H1 (cell line): ENCODE measurements at regions not wholly inside any gene's neighbourhood (a gene's known extent, or its start where the extent isn't known, plus 50 kb on each side); places are given as distances from the start of the nearest gene placed in this dataset.

Source experiments
- CTCF ChIA-PET: fragments of 300-600 bp; sonication (Branson Sonifier 250); formaldehyde crosslinking; loops from one replicate; lab custom pipeline; 2021; ENCODE audit not compliant: partially characterized antibody; lab: Charles Lee
- POLR2A ChIA-PET: fragments of 300-600 bp; sonication (Branson Sonifier 250); formaldehyde crosslinking; loops from one replicate; lab custom pipeline; 2021; ENCODE audit warnings: inconsistent platforms; ENCODE audit not compliant: partially characterized antibody; lab: Charles Lee
- DNase-seq, 2 experiments: peaks; one replicate each; pipeline versions ENCODE4 v3.0.0 to v3.0.0-alpha.2; 2010 to 2022; ENCODE audit warnings: low spot score in 2 of 2, low read depth in 1 of 2, mixed read lengths in 1 of 2
- FAIRE-seq: peaks from 2 replicates; lab custom pipeline; 2011; peaks lifted over from hg19 to GRCh38; lab: Jason Lieb, UNC
- H2AFZ ChIP-seq: 2 replicates; pipeline ENCODE4 v1.8.1; 2012; ENCODE audit warnings: low read length, inconsistent platforms
- H2AK5ac ChIP-seq: 2 replicates; pipeline ENCODE4 v1.6.1; 2013; ENCODE audit warnings: low read depth, low read length
- H2BK120ac ChIP-seq: replicated peaks from 2 replicates; pipeline ENCODE3; 2013; ENCODE audit warnings: low read depth, low read length, inconsistent platforms
- H2BK12ac ChIP-seq: 2 replicates; pipeline ENCODE4 v1.6.1; 2013; ENCODE audit warnings: low read depth, low read length
- H2BK15ac ChIP-seq: 2 replicates; pipeline ENCODE4 v1.6.1; 2013; ENCODE audit warnings: low read length
- H2BK20ac ChIP-seq: 2 replicates; pipeline ENCODE4 v1.6.1; 2013; ENCODE audit warnings: low read length
- H2BK5ac ChIP-seq: 2 replicates; pipeline ENCODE4 v1.6.1; 2013; ENCODE audit warnings: low read depth, low read length
- H3K14ac ChIP-seq: 2 replicates; pipeline ENCODE4 v1.6.1; 2013; ENCODE audit warnings: inconsistent platforms; ENCODE audit not compliant: insufficient read length
- H3K18ac ChIP-seq: 2 replicates; pipeline ENCODE4 v1.6.1; 2013; ENCODE audit warnings: low read length; ENCODE audit errors: extremely low read depth
- H3K23ac ChIP-seq: 2 replicates; pipeline ENCODE4 v1.6.1; 2013; ENCODE audit warnings: inconsistent platforms; ENCODE audit not compliant: insufficient read length
- H3K23me2 ChIP-seq: 2 replicates; pipeline ENCODE4 v1.6.1; 2013; ENCODE audit warnings: low read depth, low read length
- H3K27ac ChIP-seq: 2 replicates; pipeline ENCODE4 v1.6.1; 2011; ENCODE audit warnings: low read depth, low read length, inconsistent platforms
- H3K27me3 ChIP-seq, 4 experiments: replicated peaks in 1 of 4; 1 replicate in 1 of 4; 2 replicates in 3 of 4; pipeline versions ENCODE4 v1.6.1 to v1.8.1; 2011 to 2013; ENCODE audit warnings: low read length in 3 of 4, mild to moderate bottlenecking in 3 of 4, inconsistent platforms in 2 of 4, mixed read lengths in 2 of 4, moderate library complexity in 1 of 4; ENCODE audit not compliant: control insufficient read depth in 3 of 4, insufficient read depth in 3 of 4; ENCODE audit errors: extremely low read depth in 1 of 4
- H3K36me3 ChIP-seq, 4 experiments: 2 replicates each; pipeline versions ENCODE4 v1.6.1 to v1.8.1; 2011 to 2013; ENCODE audit warnings: mild to moderate bottlenecking in 4 of 4, low read length in 3 of 4, moderate library complexity in 2 of 4, control low read depth in 1 of 4, inconsistent platforms in 1 of 4; ENCODE audit not compliant: insufficient read depth in 4 of 4, control insufficient read depth in 2 of 4
- H3K4ac ChIP-seq: replicated peaks from 2 replicates; pipeline ENCODE3; 2013; ENCODE audit warnings: low read length, low read depth, mixed read lengths, inconsistent platforms; ENCODE audit not compliant: insufficient read length
- H3K4me1 ChIP-seq, 4 experiments: replicated peaks in 1 of 4; 1 replicate in 1 of 4; 2 replicates in 3 of 4; pipeline versions ENCODE4 v1.6.1 to v1.8.1; 2011 to 2013; ENCODE audit warnings: low read length in 3 of 4, inconsistent platforms in 2 of 4, mixed read lengths in 1 of 4; ENCODE audit not compliant: insufficient read depth in 4 of 4, control insufficient read depth in 3 of 4
- H3K4me2 ChIP-seq, 2 experiments: 2 replicates each; pipeline versions ENCODE4 v1.6.1 to v1.8.1; 2011 to 2013; ENCODE audit warnings: low read depth in 2 of 2, low read length in 2 of 2, control low read depth in 1 of 2, inconsistent platforms in 1 of 2, mild to moderate bottlenecking in 1 of 2; ENCODE audit not compliant: insufficient read depth in 1 of 2
- H3K4me3 ChIP-seq, 4 experiments: fragments of 200-600, 300-600 bp in 1 of 4; sonication (generic), shearing (Covaris generic), sonication (Bioruptor Twin) in 1 of 4; 2 replicates each; pipeline versions ENCODE4 v1.5.1 to v1.8.1; 2011 to 2016; ENCODE audit warnings: low read length in 4 of 4, low read depth in 3 of 4, control low read depth in 2 of 4, inconsistent platforms in 2 of 4, mild to moderate bottlenecking in 2 of 4, mixed read lengths in 1 of 4, moderate library complexity in 1 of 4; ENCODE audit not compliant: insufficient read depth in 2 of 4; ENCODE audit errors: extremely low read depth in 1 of 4
- H3K56ac ChIP-seq: replicated peaks from 2 replicates; pipeline ENCODE3; 2013; ENCODE audit warnings: low read depth, mild to moderate bottlenecking, mixed read lengths, low read length, inconsistent platforms; ENCODE audit not compliant: insufficient read length
- H3K79me1 ChIP-seq: 2 replicates; pipeline ENCODE4 v1.6.1; 2013; ENCODE audit warnings: low read depth, low read length, control low read depth
- H3K79me2 ChIP-seq, 2 experiments: 2 replicates each; pipeline versions ENCODE4 v1.6.1 to v1.8.1; 2012 to 2013; ENCODE audit warnings: low read length in 2 of 2, mild to moderate bottlenecking in 2 of 2, inconsistent platforms in 1 of 2; ENCODE audit not compliant: insufficient read depth in 2 of 2, control insufficient read depth in 1 of 2
- H3K9ac ChIP-seq, 4 experiments: replicated peaks in 1 of 4; 1 replicate in 1 of 4; 2 replicates in 3 of 4; pipeline versions ENCODE4 v1.6.1 to v1.8.1; 2011 to 2013; ENCODE audit warnings: low read depth in 3 of 4, low read length in 3 of 4, control low read depth in 2 of 4, mild to moderate bottlenecking in 2 of 4, moderate library complexity in 2 of 4, inconsistent platforms in 1 of 4; ENCODE audit errors: extremely low read depth in 1 of 4
- H3K9me3 ChIP-seq, 2 experiments: 2 replicates each; pipeline versions ENCODE4 v1.6.1 to v1.8.1; 2012 to 2013; ENCODE audit warnings: mild to moderate bottlenecking in 2 of 2, moderate library complexity in 2 of 2, control low read depth in 1 of 2, inconsistent platforms in 1 of 2, low read depth in 1 of 2, low read length in 1 of 2, mixed read lengths in 1 of 2; ENCODE audit not compliant: insufficient read depth in 2 of 2
- H4K20me1 ChIP-seq, 2 experiments: replicated peaks in 1 of 2; 2 replicates each; pipeline versions ENCODE3 to v1.8.1; 2011 to 2013; ENCODE audit warnings: inconsistent platforms in 2 of 2, low read length in 2 of 2, mild to moderate bottlenecking in 1 of 2; ENCODE audit not compliant: insufficient read depth in 2 of 2, control insufficient read depth in 1 of 2
- H4K5ac ChIP-seq: 2 replicates; pipeline ENCODE4 v1.6.1; 2013; ENCODE audit warnings: low read length, low read depth, mixed read lengths, inconsistent platforms; ENCODE audit not compliant: insufficient read length
- H4K8ac ChIP-seq: 2 replicates; pipeline ENCODE4 v1.8.0; 2013; ENCODE audit warnings: mild to moderate bottlenecking, moderate library complexity, low read length, inconsistent platforms; ENCODE audit not compliant: insufficient read depth; ENCODE audit errors: extremely low read depth
- H4K91ac ChIP-seq: replicated peaks from 2 replicates; pipeline ENCODE3; 2013; ENCODE audit warnings: low read length, mixed read lengths, inconsistent platforms; ENCODE audit not compliant: insufficient read length
- BACH1 ChIP-seq: IDR thresholded peaks from 2 replicates; pipeline ENCODE4 v1.6.1; 2012; ENCODE audit warnings: low read length, improper control_type of control experiment
- BRCA1 ChIP-seq: IDR thresholded peaks from 2 replicates; pipeline ENCODE4 v1.6.1; 2012; ENCODE audit warnings: low read depth, low read length, improper control_type of control experiment
- CBX5 ChIP-seq: fragments of 300-800, 300-1000 bp; sonication (generic); IDR thresholded peaks from 2 replicates; pipeline ENCODE4 v1.7.1; 2016; ENCODE audit warnings: antibody characterized with exemption, low read length, low read depth
- E2F6 ChIP-seq: IDR thresholded peaks from 2 replicates; pipeline ENCODE4 v1.6.1; 2012; ENCODE audit warnings: inconsistent platforms
- EZH2 ChIP-seq: fragments of 200-600 bp; sonication (generic); IDR thresholded peaks from 2 replicates; pipeline ENCODE4 v1.7.1; 2012; ENCODE audit warnings: low read depth, mild to moderate bottlenecking, moderate library complexity, low read length, inconsistent platforms; ENCODE audit not compliant: severe bottlenecking
- SAP30 ChIP-seq: fragments of 300-600 bp; sonication (generic); IDR thresholded peaks from 2 replicates; pipeline ENCODE4 v1.7.1; 2012; ENCODE audit warnings: low read length, moderate library complexity, mild to moderate bottlenecking, inconsistent platforms; ENCODE audit not compliant: insufficient read depth, insufficient replicate concordance
- TBP ChIP-seq: IDR thresholded peaks from 2 replicates; pipeline ENCODE4 v1.6.1; 2011; ENCODE audit warnings: low read depth, low read length, improper control_type of control experiment
- WGBS, 2 experiments: shearing (Covaris generic) in 1 of 2; methylation state at CpG; one replicate each; pipeline versions ENCODE4 v1.1.6 to v1.1.7; 2013 to 2015; ENCODE audit warnings: low lambda C conversion rate in 2 of 2, mixed read lengths in 2 of 2, inconsistent platforms in 1 of 2, low coverage in 1 of 2, missing lambda C conversion rate in 1 of 2; ENCODE audit not compliant: insufficient replicate concordance in 2 of 2, insufficient coverage in 1 of 2, insufficient read length in 1 of 2; ENCODE audit errors: extremely low coverage in 1 of 2, missing lambda C conversion rate in 1 of 2; 5-methylcytosine and 5-hydroxymethylcytosine counted together
- TF ChIP-seq, protein P1 (sequence below): IDR thresholded peaks from 2 replicates; pipeline ENCODE4 v1.6.1; 2012; ENCODE audit warnings: low read length, inconsistent platforms

DNA sequence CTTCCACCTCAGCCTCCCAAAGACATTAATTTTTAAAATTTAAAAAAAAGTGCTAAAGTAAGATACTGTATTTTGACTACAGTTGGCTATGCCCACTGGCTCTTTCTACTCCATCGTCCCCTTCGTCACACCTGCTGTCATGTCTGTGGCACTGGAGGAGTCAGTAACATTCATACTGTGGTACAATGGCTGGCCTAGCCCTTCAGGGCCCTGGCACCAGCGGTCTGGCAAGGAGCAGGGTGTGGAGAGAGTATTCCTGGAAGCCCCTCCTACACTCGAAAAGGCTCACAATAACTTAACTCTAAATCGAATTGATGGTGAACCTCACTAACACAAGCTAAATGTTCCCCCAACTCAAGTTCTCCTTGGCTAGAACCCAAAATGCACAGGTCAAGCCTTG is 89.7 kb upstream of the RASGRF1 start:
- no peak overlapping the region for H3K4me2 ChIP-seq
- no peak overlapping the region for H4K5ac ChIP-seq
- H2BK5ac ChIP-seq: no peak overlapping the region
- no peak overlapping the region for H3K27ac ChIP-seq
- 90% methylated on average over 5 of the region's 5 CpGs; no CpG with 5 or more reads in 1 of the 2 experiments for WGBS, 2 experiments
- peaks cover 0 to 6% (median under 1%) of the 10 kb centered on the region in 4 experiments; a peak in 2 of 7 replicates for H3K4me1 ChIP-seq
- H2AK5ac ChIP-seq: no peak overlapping the region
- no peak overlapping the region for H3K18ac ChIP-seq
- H3K9me3 ChIP-seq: no peaks in the 10 kb centered on the region
- H3K9ac ChIP-seq: no peak overlapping the region
- no peaks in the 10 kb centered on the region for H3K27me3 ChIP-seq
- no peak overlapping the region for H2BK15ac ChIP-seq
- no peak overlapping the region for H3K4ac ChIP-seq
- H4K91ac ChIP-seq: no peak overlapping the region
- no peaks in the 10 kb centered on the region for H3K79me2 ChIP-seq
- POLR2A ChIA-PET: no interaction called here
- no peak for DNase-seq
- H3K56ac ChIP-seq: no peak overlapping the region
- H4K20me1 ChIP-seq: no peaks in the 10 kb centered on the region
- no peak overlapping the region for H2BK120ac ChIP-seq
- CTCF ChIA-PET: interaction anchor here (1.0 to 15.4 kb wide), 6 partner anchors 8 to 151 kb away, joined by 3 to 352 read pairs (median 4); no protein-coding TSS in a partner anchor
- no peak overlapping the region for H3K4me3 ChIP-seq
- no peak overlapping the region for H4K8ac ChIP-seq
- H2AFZ ChIP-seq: no peak overlapping the region
- H2BK20ac ChIP-seq: no peak overlapping the region
- H3K23ac ChIP-seq: no peak overlapping the region
- no peaks in the 10 kb centered on the region for H3K36me3 ChIP-seq
- no peak for FAIRE-seq
- H2BK12ac ChIP-seq: no peak overlapping the region
- no peaks in the 10 kb centered on the region for H3K79me1 ChIP-seq
- no peak overlapping the region for H3K14ac ChIP-seq
- no peaks in the 10 kb centered on the region for H3K23me2 ChIP-seq
- TF ChIP-seq TBP (no peak), BRCA1 (no peak), E2F6 (no peak), BACH1 (no peak), EZH2 (no peak), SAP30 (no peak), CBX5 (no peak)
- TF ChIP-seq, protein P1, sequence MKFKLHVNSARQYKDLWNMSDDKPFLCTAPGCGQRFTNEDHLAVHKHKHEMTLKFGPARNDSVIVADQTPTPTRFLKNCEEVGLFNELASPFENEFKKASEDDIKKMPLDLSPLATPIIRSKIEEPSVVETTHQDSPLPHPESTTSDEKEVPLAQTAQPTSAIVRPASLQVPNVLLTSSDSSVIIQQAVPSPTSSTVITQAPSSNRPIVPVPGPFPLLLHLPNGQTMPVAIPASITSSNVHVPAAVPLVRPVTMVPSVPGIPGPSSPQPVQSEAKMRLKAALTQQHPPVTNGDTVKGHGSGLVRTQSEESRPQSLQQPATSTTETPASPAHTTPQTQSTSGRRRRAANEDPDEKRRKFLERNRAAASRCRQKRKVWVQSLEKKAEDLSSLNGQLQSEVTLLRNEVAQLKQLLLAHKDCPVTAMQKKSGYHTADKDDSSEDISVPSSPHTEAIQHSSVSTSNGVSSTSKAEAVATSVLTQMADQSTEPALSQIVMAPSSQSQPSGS: no peak
